ENCODE measurements at regions not wholly inside any gene's neighbourhood (a gene's known extent, or its start where the extent isn't known, plus 50 kb on each side); places are given as distances from the start of the nearest gene placed in this dataset.

DNA sequence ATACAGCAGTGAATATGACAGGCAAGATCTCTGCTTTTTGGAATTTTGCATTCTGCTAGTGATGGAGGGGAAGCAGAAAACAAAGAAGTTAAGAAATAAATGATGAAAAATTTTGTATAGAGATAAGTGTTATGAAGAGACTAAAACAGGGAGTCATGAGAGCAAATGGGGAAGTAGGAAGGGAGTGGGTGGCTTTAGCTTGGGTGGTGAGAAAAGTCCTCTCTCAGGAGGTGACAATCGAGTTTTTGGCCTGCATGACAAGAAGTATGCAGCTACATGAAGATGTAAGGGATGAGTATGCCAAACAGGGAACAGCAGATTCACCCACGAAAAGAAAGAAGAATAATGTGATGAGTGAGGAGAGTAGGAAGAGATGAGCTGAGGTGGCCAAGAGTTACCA, 80.7 kb upstream of the MPPED2 start:
- H3K27ac ChIP-seq (ENCODE audit: low read length in 2 of 2) = no peak overlapping the region
- Mint-ChIP-seq H3K9me3 (ENCODE audit: insufficient read depth) (peaks cover 2% of the 10 kb centered on the region), H3K4me1 (no peaks in the 10 kb centered on the region), H3K27ac (no peak overlapping the region), H3K27me3 (no peaks in the 10 kb centered on the region), H3K4me3 (no peak overlapping the region)
- CTCF ChIA-PET = no interaction called here
- ATAC-seq (ENCODE audit: low read depth) (no peak), DNase-seq (no peak)
- peaks cover 0 to 1% (median 0%) of the 10 kb centered on the region in 3 donors for H3K9me3 ChIP-seq (ENCODE audit: control extremely low read depth in 1 of 3, control insufficient read depth in 2 of 3, insufficient read depth in 1 of 3, low read length in 2 of 3)
- H2AFZ ChIP-seq (ENCODE audit: insufficient read depth, low read depth, low read length, poor library complexity, severe bottlenecking) = no peak overlapping the region
- H3K36me3 ChIP-seq (replicated peaks in 1 of 2; ENCODE audit: control extremely low read depth in 1 of 2, control insufficient read depth in 1 of 2, extremely low read depth in 1 of 2, insufficient read depth in 2 of 2, low read length in 1 of 2) = no peaks in the 10 kb centered on the region
- TF ChIP-seq EZH2 (IDR thresholded peaks at IDR 0.05; ENCODE audit: borderline replicate concordance, insufficient read depth, low read depth, low read length, poor library complexity, severe bottlenecking) = no peak
- TF ChIP-seq, protein P1, sequence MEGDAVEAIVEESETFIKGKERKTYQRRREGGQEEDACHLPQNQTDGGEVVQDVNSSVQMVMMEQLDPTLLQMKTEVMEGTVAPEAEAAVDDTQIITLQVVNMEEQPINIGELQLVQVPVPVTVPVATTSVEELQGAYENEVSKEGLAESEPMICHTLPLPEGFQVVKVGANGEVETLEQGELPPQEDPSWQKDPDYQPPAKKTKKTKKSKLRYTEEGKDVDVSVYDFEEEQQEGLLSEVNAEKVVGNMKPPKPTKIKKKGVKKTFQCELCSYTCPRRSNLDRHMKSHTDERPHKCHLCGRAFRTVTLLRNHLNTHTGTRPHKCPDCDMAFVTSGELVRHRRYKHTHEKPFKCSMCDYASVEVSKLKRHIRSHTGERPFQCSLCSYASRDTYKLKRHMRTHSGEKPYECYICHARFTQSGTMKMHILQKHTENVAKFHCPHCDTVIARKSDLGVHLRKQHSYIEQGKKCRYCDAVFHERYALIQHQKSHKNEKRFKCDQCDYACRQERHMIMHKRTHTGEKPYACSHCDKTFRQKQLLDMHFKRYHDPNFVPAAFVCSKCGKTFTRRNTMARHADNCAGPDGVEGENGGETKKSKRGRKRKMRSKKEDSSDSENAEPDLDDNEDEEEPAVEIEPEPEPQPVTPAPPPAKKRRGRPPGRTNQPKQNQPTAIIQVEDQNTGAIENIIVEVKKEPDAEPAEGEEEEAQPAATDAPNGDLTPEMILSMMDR (IDR thresholded peaks at IDR 0.05) = no peak
- no peaks in the 10 kb centered on the region for H4K20me1 ChIP-seq (ENCODE audit: control insufficient read depth, insufficient read depth, low read length, poor library complexity, severe bottlenecking)
- H3K4me1 ChIP-seq (ENCODE audit: control insufficient read depth in 2 of 2, insufficient read depth in 2 of 2, low read length in 2 of 2) = no peaks in the 10 kb centered on the region
- no peak overlapping the region for H3K9ac ChIP-seq (ENCODE audit: low read length)
- H3K4me2 ChIP-seq (replicated peaks; ENCODE audit: low read depth, low read length, poor library complexity, severe bottlenecking) = no peak overlapping the region
- H3K27me3 ChIP-seq (replicated peaks in 1 of 4; ENCODE audit: control extremely low read depth in 1 of 4, control insufficient read depth in 3 of 4, insufficient read depth in 4 of 4, low read length in 3 of 4) = no peaks in the 10 kb centered on the region
- no peaks in the 10 kb centered on the region for H3K79me2 ChIP-seq (ENCODE audit: control insufficient read depth, insufficient read depth, low read length)
- intact Hi-C loops (cut with micrococcal nuclease) = no loop called here
- WGBS (ENCODE audit: insufficient coverage) = 65% methylated on average over 2 of the region's 2 CpGs
- POLR2A ChIA-PET = no interaction called here
- no peak overlapping the region for H3K4me3 ChIP-seq (ENCODE audit: control extremely low read depth in 1 of 5, extremely low read depth in 1 of 5, insufficient read depth in 1 of 5, low read depth in 2 of 5, low read length in 4 of 5)

DNA sequence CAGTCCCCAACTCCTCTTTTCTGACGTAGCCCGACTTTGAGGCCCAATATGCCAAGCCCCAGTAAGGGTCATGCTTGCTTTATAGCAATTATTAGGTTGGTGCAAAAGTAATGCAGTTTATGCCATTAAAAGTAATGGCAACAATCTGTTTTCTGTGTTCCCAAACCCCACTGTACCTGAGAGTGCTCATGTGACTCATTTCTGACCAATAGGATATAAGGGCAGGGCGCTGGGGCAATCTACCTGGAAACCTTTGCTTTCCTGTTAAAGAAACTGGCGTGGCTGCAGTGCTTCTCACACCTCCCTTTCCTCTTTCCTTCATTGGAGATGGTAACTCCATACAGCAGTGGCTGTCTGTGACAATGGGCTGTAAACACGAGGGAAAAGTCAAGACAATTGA, 78.9 kb upstream of the MPPED2 start:
- peaks cover 0 to 1% (median 0%) of the 10 kb centered on the region in 3 donors for H3K9me3 ChIP-seq (ENCODE audit: control extremely low read depth in 1 of 3, control insufficient read depth in 2 of 3, insufficient read depth in 1 of 3, low read length in 2 of 3)
- DNase-seq (no peak), ATAC-seq (ENCODE audit: low read depth) (no peak)
- H3K27ac ChIP-seq (ENCODE audit: low read length in 2 of 2) = no peak overlapping the region
- no peak for TF ChIP-seq EZH2 (IDR thresholded peaks at IDR 0.05; ENCODE audit: borderline replicate concordance, insufficient read depth, low read depth, low read length, poor library complexity, severe bottlenecking)
- TF ChIP-seq, protein P1 (IDR thresholded peaks at IDR 0.05) = no peak
- H3K4me2 ChIP-seq (replicated peaks; ENCODE audit: low read depth, low read length, poor library complexity, severe bottlenecking) = no peak overlapping the region
- H2AFZ ChIP-seq (ENCODE audit: insufficient read depth, low read depth, low read length, poor library complexity, severe bottlenecking) = no peak overlapping the region
- H4K20me1 ChIP-seq (ENCODE audit: control insufficient read depth, insufficient read depth, low read length, poor library complexity, severe bottlenecking) = no peaks in the 10 kb centered on the region
- no peaks in the 10 kb centered on the region for H3K4me1 ChIP-seq (ENCODE audit: control insufficient read depth in 2 of 2, insufficient read depth in 2 of 2, low read length in 2 of 2)
- ChIA-PET CTCF (no interaction called here), POLR2A (no interaction called here)
- intact Hi-C loops (cut with micrococcal nuclease) = no loop called here
- H3K9ac ChIP-seq (ENCODE audit: low read length) = no peak overlapping the region
- H3K27ac Mint-ChIP-seq = no peak overlapping the region
- no peaks in the 10 kb centered on the region for H3K36me3 ChIP-seq (replicated peaks in 1 of 2; ENCODE audit: control extremely low read depth in 1 of 2, control insufficient read depth in 1 of 2, extremely low read depth in 1 of 2, insufficient read depth in 2 of 2, low read length in 1 of 2)
- H3K9me3 Mint-ChIP-seq (ENCODE audit: insufficient read depth) = peaks cover 2% of the 10 kb centered on the region
- no peak overlapping the region for H3K4me3 Mint-ChIP-seq
- H3K27me3 ChIP-seq (replicated peaks in 1 of 4; ENCODE audit: control extremely low read depth in 1 of 4, control insufficient read depth in 3 of 4, insufficient read depth in 4 of 4, low read length in 3 of 4) = no peaks in the 10 kb centered on the region
- H3K27me3 Mint-ChIP-seq = no peaks in the 10 kb centered on the region
- no peaks in the 10 kb centered on the region for H3K79me2 ChIP-seq (ENCODE audit: control insufficient read depth, insufficient read depth, low read length)
- H3K4me1 Mint-ChIP-seq = no peaks in the 10 kb centered on the region
- WGBS (ENCODE audit: insufficient coverage) = 45% methylated on average over 2 of the region's 5 CpGs
- no peak overlapping the region for H3K4me3 ChIP-seq (ENCODE audit: control extremely low read depth in 1 of 5, extremely low read depth in 1 of 5, insufficient read depth in 1 of 5, low read depth in 2 of 5, low read length in 4 of 5)
